B cell (primary cell): ENCODE measurements at regions not wholly inside any gene's neighbourhood (a gene's known extent, or its start where the extent isn't known, plus 50 kb on each side); places are given as distances from the start of the nearest gene placed in this dataset.

Experiments used
- ATAC-seq: fragments of 200-7000 bp; cut with Tn5 transposase; one replicate; pipeline ENCODE4 v1.10.0; 2021; ENCODE audit warnings: low read depth, mild to moderate bottlenecking, moderate number of reproducible peaks, moderate library complexity
- CTCF ChIA-PET: fragments of 350-600 bp; sonication (Branson Sonifier 250); formaldehyde crosslinking; loops from one replicate; lab custom pipeline; 2021; ENCODE audit warnings: antibody characterized with exemption, inconsistent platforms; lab: Charles Lee
- POLR2A ChIA-PET: fragments of 350-600 bp; sonication (Branson Sonifier 250); formaldehyde crosslinking; loops from one replicate; lab custom pipeline; 2021; ENCODE audit warnings: antibody characterized with exemption; lab: Charles Lee
- DNase-seq: peaks from one replicate; pipeline ENCODE4 v3.0.0; 2013
- H2AFZ ChIP-seq: 2 replicates; pipeline ENCODE4 v1.6.1; 2012; ENCODE audit warnings: mild to moderate bottlenecking, low read depth, low read length; ENCODE audit not compliant: insufficient read depth, poor library complexity, severe bottlenecking
- H3K27ac ChIP-seq, 2 donors: 1 replicate in 1 of 2; 2 replicates in 1 of 2; pipeline ENCODE4 v1.5.1; 2012 to 2013; ENCODE audit warnings: low read length in 2 of 2, mild to moderate bottlenecking in 2 of 2, moderate library complexity in 1 of 2
- H3K27me3 ChIP-seq, 4 experiments: fragments of 200-600 bp in 1 of 4; sonication (generic) in 1 of 4; replicated peaks in 1 of 4; 1 replicate in 2 of 4; 2 replicates in 2 of 4; pipeline versions ENCODE4 v1.6.1 to v1.7.0; 2013 to 2016; ENCODE audit warnings: low read length in 3 of 4, mild to moderate bottlenecking in 2 of 4, mixed read lengths in 1 of 4, moderate library complexity in 1 of 4; ENCODE audit not compliant: insufficient read depth in 4 of 4, control insufficient read depth in 3 of 4; ENCODE audit errors: control extremely low read depth in 1 of 4
- H3K36me3 ChIP-seq, 2 experiments: replicated peaks in 1 of 2; 1 replicate in 1 of 2; 2 replicates in 1 of 2; pipeline versions ENCODE4 v1.6.1 to v1.7.1; 2013; ENCODE audit warnings: low read length in 1 of 2; ENCODE audit not compliant: insufficient read depth in 2 of 2, control insufficient read depth in 1 of 2; ENCODE audit errors: control extremely low read depth in 1 of 2, extremely low read depth in 1 of 2
- H3K4me1 ChIP-seq, 2 donors: fragments of 200-600 bp in 1 of 2; sonication (generic) in 1 of 2; 1 replicate in 1 of 2; 2 replicates in 1 of 2; pipeline versions ENCODE4 v1.5.1 to v1.6.1; 2013 to 2017; ENCODE audit warnings: low read length in 2 of 2; ENCODE audit not compliant: control insufficient read depth in 2 of 2, insufficient read depth in 2 of 2
- H3K4me2 ChIP-seq: replicated peaks from 2 replicates; pipeline ENCODE3; 2012; ENCODE audit warnings: mild to moderate bottlenecking, low read depth, low read length; ENCODE audit not compliant: poor library complexity, severe bottlenecking
- H3K4me3 ChIP-seq, 5 experiments: fragments of 200-600 bp in 1 of 5; sonication (generic) in 1 of 5; 1 replicate in 3 of 5; 2 replicates in 2 of 5; pipeline versions ENCODE4 v1.5.1 to v1.7.0; 2011 to 2016; ENCODE audit warnings: low read length in 4 of 5, mild to moderate bottlenecking in 4 of 5, low read depth in 2 of 5, control low read depth in 1 of 5, moderate library complexity in 1 of 5; ENCODE audit not compliant: insufficient read depth in 1 of 5; ENCODE audit errors: control extremely low read depth in 1 of 5, extremely low read depth in 1 of 5
- H3K79me2 ChIP-seq: fragments of 200-600 bp; sonication (generic); one replicate; pipeline ENCODE4 v1.6.0; 2016; ENCODE audit warnings: low read length; ENCODE audit not compliant: control insufficient read depth, insufficient read depth
- H3K9ac ChIP-seq: fragments of 200-600 bp; sonication (generic); 2 replicates; pipeline ENCODE4 v1.6.1; 2017; ENCODE audit warnings: mild to moderate bottlenecking, low read length, moderate library complexity
- H3K9me3 ChIP-seq, 3 donors: one replicate each; pipeline versions ENCODE4 v1.6.1 to v1.7.1; 2013; ENCODE audit warnings: low read length in 2 of 3; ENCODE audit not compliant: control insufficient read depth in 2 of 3, insufficient read depth in 1 of 3; ENCODE audit errors: control extremely low read depth in 1 of 3
- H4K20me1 ChIP-seq: 2 replicates; pipeline ENCODE4 v1.6.0; 2012; ENCODE audit warnings: mild to moderate bottlenecking, low read length; ENCODE audit not compliant: insufficient read depth, control insufficient read depth, poor library complexity, severe bottlenecking
- H3K27ac Mint-ChIP-seq: one replicate; pipeline ENCODE4 v1.8.0; 2021; ENCODE audit warnings: mixed read lengths
- H3K27me3 Mint-ChIP-seq: one replicate; pipeline ENCODE4 v1.8.0; 2021; ENCODE audit warnings: mixed read lengths
- H3K4me1 Mint-ChIP-seq: one replicate; pipeline ENCODE4 v1.8.0; 2021; ENCODE audit warnings: mixed read lengths
- H3K4me3 Mint-ChIP-seq: one replicate; pipeline ENCODE4 v1.8.0; 2021; ENCODE audit warnings: mixed read lengths
- H3K9me3 Mint-ChIP-seq: one replicate; pipeline ENCODE4 v1.8.0; 2022; ENCODE audit warnings: mixed read lengths; ENCODE audit not compliant: insufficient read depth
- CTCF ChIP-seq: fragments of 200-600 bp; IDR thresholded peaks from one replicate; pipeline ENCODE4 v1.8.0; 2022; ENCODE audit warnings: antibody characterized with exemption, mild to moderate bottlenecking
- EZH2 ChIP-seq: IDR thresholded peaks from 2 replicates; pipeline ENCODE4 v1.6.1; 2012; ENCODE audit warnings: borderline replicate concordance, low read depth, mild to moderate bottlenecking, moderate library complexity, low read length; ENCODE audit not compliant: insufficient read depth, poor library complexity, severe bottlenecking
- WGBS: methylation state at CpG from one replicate; pipeline ENCODE4 v1.1.5; 2013; ENCODE audit warnings: missing lambda C conversion rate; ENCODE audit not compliant: insufficient coverage; 5-methylcytosine and 5-hydroxymethylcytosine counted together
- intact Hi-C: fragments of 100-400 bp; cut with micrococcal nuclease; formaldehyde crosslinking; loops from one replicate; pipeline ENCODE4 v1.10.0; 2022

GRCh38 chr2:176556373-176556772 lies 287.1 kb downstream of the MTX2 start:
- TF ChIP-seq CTCF: no peak
- TF ChIP-seq EZH2: no peak
- Histone ChIP-seq H3K9ac (no peak overlapping the region), H3K27me3 (peaks cover 0 to 25% (median 11%) of the 10 kb centered on the region in 4 experiments), H3K4me2 (no peak overlapping the region), H3K36me3 (no peaks in the 10 kb centered on the region), H3K9me3 (no peaks in the 10 kb centered on the region), H4K20me1 (no peaks in the 10 kb centered on the region), H3K4me3 (no peak overlapping the region), H3K79me2 (no peaks in the 10 kb centered on the region), H3K27ac (no peak overlapping the region), H3K4me1 (peaks cover 10 to 11% of the 10 kb centered on the region in 2 donors), H2AFZ (no peak overlapping the region)
- Mint-ChIP-seq H3K27ac (no peak overlapping the region), H3K9me3 (no peaks in the 10 kb centered on the region), H3K4me3 (no peak overlapping the region), H3K27me3 (peaks cover 66% of the 10 kb centered on the region), H3K4me1 (peaks cover 10% of the 10 kb centered on the region)
- CTCF ChIA-PET: interaction anchor here (0.8 to 0.9 kb wide), 2 partner anchors 101 to 429 kb away, joined by 3 read pairs; no protein-coding TSS in a partner anchor
- DNase-seq: no peak
- no peak for ATAC-seq
- intact Hi-C loops: no loop called here
- POLR2A ChIA-PET: no interaction called here
- WGBS: 86% methylated on average over 1 of the region's 2 CpGs

- Histone ChIP-seq H3K9ac (no peak overlapping the region), H3K27me3 (peaks cover 0 to 23% (median 7%) of the 10 kb centered on the region in 4 experiments), H3K36me3 (no peaks in the 10 kb centered on the region), H3K4me2 (no peak overlapping the region), H3K79me2 (no peaks in the 10 kb centered on the region), H4K20me1 (no peaks in the 10 kb centered on the region), H3K4me1 (peaks cover 10 to 11% of the 10 kb centered on the region in 2 donors), H3K9me3 (no peaks in the 10 kb centered on the region), H3K4me3 (no peak overlapping the region), H3K27ac (no peak overlapping the region), H2AFZ (no peak overlapping the region)
- TF ChIP-seq CTCF (no peak), EZH2 (no peak)
- DNase-seq: no peak
- ATAC-seq: no peak
- no peak overlapping the region for H3K27ac Mint-ChIP-seq
- peaks cover 10% of the 10 kb centered on the region for H3K4me1 Mint-ChIP-seq
- ChIA-PET POLR2A (no interaction called here), CTCF (no interaction called here)
- intact Hi-C loops: no loop called here
- H3K9me3 Mint-ChIP-seq: no peaks in the 10 kb centered on the region
- no peak overlapping the region for H3K4me3 Mint-ChIP-seq
- H3K27me3 Mint-ChIP-seq: peaks cover 60% of the 10 kb centered on the region
- no CpG with 5 or more reads among the region's 1 CpG for WGBS
Observed at GRCh38 chr2:176557821-176558220, 288.6 kb downstream of the MTX2 start.
